ENCODE measurements at regions not wholly inside any gene's neighbourhood (a gene's known extent, or its start where the extent isn't known, plus 50 kb on each side); places are given as distances from the start of the nearest gene placed in this dataset.

DNA sequence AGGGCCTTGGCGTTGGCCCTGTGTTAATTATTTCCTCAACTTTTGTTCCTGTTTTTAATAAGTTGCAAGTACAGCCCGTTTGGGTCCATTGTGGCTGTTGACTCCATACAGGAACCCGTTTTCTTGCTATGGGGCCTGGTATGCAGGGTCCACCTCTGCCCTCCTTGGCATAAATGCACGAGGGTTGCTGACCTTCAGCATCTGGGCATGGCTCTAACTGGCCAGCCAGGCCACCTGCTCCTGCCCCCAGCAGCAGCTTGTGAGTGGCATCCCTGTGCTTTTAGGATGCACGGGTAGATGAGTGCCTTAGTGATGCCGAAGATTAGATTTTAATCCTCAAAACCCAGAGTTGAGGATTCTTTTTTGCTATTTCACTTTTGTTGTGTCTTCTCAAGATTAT lies 123.2 kb downstream of the GLRX3 start:
- no peak for DNase-seq (ENCODE audit: unreplicated experiment)
- CTCF ChIA-PET = no interaction called here
- no peaks in the 10 kb centered on the region for H3K36me3 Mint-ChIP-seq (ENCODE audit: insufficient read depth, unreplicated experiment)
- no peak overlapping the region for H3K4me3 Mint-ChIP-seq (ENCODE audit: unreplicated experiment)
- intact Hi-C loops (cut with micrococcal nuclease) = loop anchor here (10.0 kb wide), 1 partner anchor 1615 kb away; no protein-coding TSS in a partner anchor
- peaks cover 23% of the 10 kb centered on the region for H3K9me3 Mint-ChIP-seq (ENCODE audit: unreplicated experiment)
- TF ChIP-seq, protein P1, sequence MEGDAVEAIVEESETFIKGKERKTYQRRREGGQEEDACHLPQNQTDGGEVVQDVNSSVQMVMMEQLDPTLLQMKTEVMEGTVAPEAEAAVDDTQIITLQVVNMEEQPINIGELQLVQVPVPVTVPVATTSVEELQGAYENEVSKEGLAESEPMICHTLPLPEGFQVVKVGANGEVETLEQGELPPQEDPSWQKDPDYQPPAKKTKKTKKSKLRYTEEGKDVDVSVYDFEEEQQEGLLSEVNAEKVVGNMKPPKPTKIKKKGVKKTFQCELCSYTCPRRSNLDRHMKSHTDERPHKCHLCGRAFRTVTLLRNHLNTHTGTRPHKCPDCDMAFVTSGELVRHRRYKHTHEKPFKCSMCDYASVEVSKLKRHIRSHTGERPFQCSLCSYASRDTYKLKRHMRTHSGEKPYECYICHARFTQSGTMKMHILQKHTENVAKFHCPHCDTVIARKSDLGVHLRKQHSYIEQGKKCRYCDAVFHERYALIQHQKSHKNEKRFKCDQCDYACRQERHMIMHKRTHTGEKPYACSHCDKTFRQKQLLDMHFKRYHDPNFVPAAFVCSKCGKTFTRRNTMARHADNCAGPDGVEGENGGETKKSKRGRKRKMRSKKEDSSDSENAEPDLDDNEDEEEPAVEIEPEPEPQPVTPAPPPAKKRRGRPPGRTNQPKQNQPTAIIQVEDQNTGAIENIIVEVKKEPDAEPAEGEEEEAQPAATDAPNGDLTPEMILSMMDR (IDR thresholded peaks at IDR 0.05; ENCODE audit: unreplicated experiment) = no peak
- no peaks in the 10 kb centered on the region for H3K4me1 Mint-ChIP-seq (ENCODE audit: insufficient read depth, unreplicated experiment)
- no peak overlapping the region for H3K27ac Mint-ChIP-seq (ENCODE audit: low read depth, unreplicated experiment)
- H3K27me3 Mint-ChIP-seq (ENCODE audit: insufficient read depth, unreplicated experiment) = no peaks in the 10 kb centered on the region
- no TSS peak for BruUV-seq (replicated peaks)
- POLR2A ChIA-PET = no interaction called here

DNA sequence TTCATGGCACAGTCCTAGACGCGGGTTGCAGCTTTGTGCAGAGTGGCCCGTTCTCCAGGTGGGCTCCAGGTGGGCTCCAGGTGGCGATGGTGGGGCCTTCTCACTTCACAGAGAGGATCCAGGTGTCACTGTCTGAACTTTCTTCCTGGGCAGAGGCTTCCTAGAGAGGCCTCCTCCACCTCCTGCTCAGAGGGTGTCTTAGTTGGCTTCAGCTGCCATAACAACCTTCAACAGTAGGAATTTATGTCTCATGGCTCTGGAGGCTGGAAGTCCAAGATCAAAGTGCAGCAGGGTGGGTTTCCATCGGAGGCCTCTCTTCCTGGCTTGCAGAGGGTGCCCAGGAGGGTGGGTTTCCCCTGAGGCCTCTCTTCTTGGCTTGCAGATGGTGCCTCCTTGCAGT lies 125.1 kb downstream of the GLRX3 start:
- TF ChIP-seq, protein P1 (IDR thresholded peaks at IDR 0.05; ENCODE audit: unreplicated experiment) = no peak
- H3K36me3 Mint-ChIP-seq (ENCODE audit: insufficient read depth, unreplicated experiment) = no peaks in the 10 kb centered on the region
- H3K9me3 Mint-ChIP-seq (ENCODE audit: unreplicated experiment) = peaks cover 34% of the 10 kb centered on the region
- POLR2A ChIA-PET = no interaction called here
- H3K27me3 Mint-ChIP-seq (ENCODE audit: insufficient read depth, unreplicated experiment) = no peaks in the 10 kb centered on the region
- DNase-seq (ENCODE audit: unreplicated experiment) = no peak
- CTCF ChIA-PET = interaction anchor here (0.6 kb wide), 1 partner anchor 67 kb away, joined by 3 read pairs; no protein-coding TSS in a partner anchor
- no peak overlapping the region for H3K4me3 Mint-ChIP-seq (ENCODE audit: unreplicated experiment)
- no peak overlapping the region for H3K27ac Mint-ChIP-seq (ENCODE audit: low read depth, unreplicated experiment)
- no TSS peak for BruUV-seq (replicated peaks)
- intact Hi-C loops (cut with micrococcal nuclease) = no loop called here
- H3K4me1 Mint-ChIP-seq (ENCODE audit: insufficient read depth, unreplicated experiment) = no peaks in the 10 kb centered on the region

DNA sequence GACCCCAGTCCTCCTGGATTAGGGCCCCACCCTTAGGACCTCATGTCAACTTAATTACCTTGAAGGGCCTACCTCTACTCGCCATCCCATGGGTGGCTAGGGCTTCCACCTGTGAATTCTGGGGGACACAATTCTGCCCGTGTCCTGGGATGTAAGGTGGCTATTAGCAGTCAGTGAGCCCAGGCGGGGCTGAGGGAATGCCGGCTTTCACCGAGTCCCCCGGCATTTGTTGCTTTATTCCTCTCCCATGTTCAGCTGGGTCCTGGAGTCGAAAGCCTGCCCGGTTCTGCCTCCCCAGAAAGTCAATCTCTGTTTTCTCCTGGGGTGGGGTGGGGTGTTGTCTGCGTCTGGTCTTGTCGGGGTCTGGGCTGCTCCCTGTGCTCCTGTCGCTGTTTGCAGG lies 125.6 kb downstream of the GLRX3 start:
- no peak overlapping the region for H3K4me3 Mint-ChIP-seq (ENCODE audit: unreplicated experiment)
- no peaks in the 10 kb centered on the region for H3K4me1 Mint-ChIP-seq (ENCODE audit: insufficient read depth, unreplicated experiment)
- no peaks in the 10 kb centered on the region for H3K27me3 Mint-ChIP-seq (ENCODE audit: insufficient read depth, unreplicated experiment)
- no peak overlapping the region for H3K27ac Mint-ChIP-seq (ENCODE audit: low read depth, unreplicated experiment)
- BruUV-seq (replicated peaks) = no TSS peak
- no peak for DNase-seq (ENCODE audit: unreplicated experiment)
- CTCF ChIA-PET = no interaction called here
- H3K36me3 Mint-ChIP-seq (ENCODE audit: insufficient read depth, unreplicated experiment) = no peaks in the 10 kb centered on the region
- TF ChIP-seq, protein P1 (IDR thresholded peaks at IDR 0.05; ENCODE audit: unreplicated experiment) = no peak
- intact Hi-C loops (cut with micrococcal nuclease) = no loop called here
- POLR2A ChIA-PET = no interaction called here
- peaks cover 34% of the 10 kb centered on the region for H3K9me3 Mint-ChIP-seq (ENCODE audit: unreplicated experiment)

DNA sequence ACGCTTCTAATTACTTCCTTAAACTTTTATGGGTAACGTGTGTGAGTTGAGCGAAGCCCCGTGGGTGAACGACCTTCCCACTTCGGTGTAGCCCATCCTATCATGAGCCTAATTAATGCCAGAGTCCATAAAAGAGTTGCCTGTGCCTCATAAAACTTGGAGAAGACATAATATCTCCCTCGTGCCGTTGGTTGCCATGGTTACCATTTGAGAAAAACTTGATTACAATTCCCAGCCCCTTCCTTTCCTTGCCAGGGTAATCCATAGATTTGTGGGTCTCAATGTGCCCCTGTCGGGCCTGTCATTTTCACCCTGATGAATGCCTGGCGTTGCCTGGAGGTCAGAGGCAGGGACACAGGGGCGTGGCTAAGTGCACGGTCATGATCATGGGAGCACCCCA lies 127.1 kb downstream of the GLRX3 start:
- no TSS peak for BruUV-seq (replicated peaks)
- TF ChIP-seq, protein P1 (IDR thresholded peaks at IDR 0.05; ENCODE audit: unreplicated experiment) = no peak
- no peak overlapping the region for H3K27ac Mint-ChIP-seq (ENCODE audit: low read depth, unreplicated experiment)
- no peaks in the 10 kb centered on the region for H3K4me1 Mint-ChIP-seq (ENCODE audit: insufficient read depth, unreplicated experiment)
- DNase-seq (ENCODE audit: unreplicated experiment) = no peak
- H3K9me3 Mint-ChIP-seq (ENCODE audit: unreplicated experiment) = peaks cover 34% of the 10 kb centered on the region
- H3K36me3 Mint-ChIP-seq (ENCODE audit: insufficient read depth, unreplicated experiment) = no peaks in the 10 kb centered on the region
- H3K4me3 Mint-ChIP-seq (ENCODE audit: unreplicated experiment) = no peak overlapping the region
- CTCF ChIA-PET = interaction anchor here (0.6 kb wide), 1 partner anchor 1052 kb away, joined by 3 read pairs; no protein-coding TSS in a partner anchor
- POLR2A ChIA-PET = no interaction called here
- H3K27me3 Mint-ChIP-seq (ENCODE audit: insufficient read depth, unreplicated experiment) = no peaks in the 10 kb centered on the region
- intact Hi-C loops (cut with micrococcal nuclease) = no loop called here

Measured in MCF 10A (cell line).